Astrocyte (in vitro differentiated cells and primary cell): ENCODE measurements at regions not wholly inside any gene's neighbourhood (a gene's known extent, or its start where the extent isn't known, plus 50 kb on each side); places are given as distances from the start of the nearest gene placed in this dataset.
"Not testable (repeated sequence)": the region's sequence is repeated elsewhere in the genome, so short reads cannot be mapped to it uniquely, and the experiment has no call there.

ENCODE experiments used
- CTCF ChIP-seq: IDR thresholded peaks from 2 replicates; pipeline ENCODE4 v1.5.1; 2011; ENCODE audit warnings: low read depth, mild to moderate bottlenecking, inconsistent platforms, low read length, moderate library complexity; ENCODE audit not compliant: insufficient read depth
- EZH2 ChIP-seq: IDR thresholded peaks from 2 replicates; pipeline ENCODE4 v1.6.1; 2012; ENCODE audit warnings: mild to moderate bottlenecking, low read length, inconsistent platforms; ENCODE audit not compliant: insufficient read depth

- not testable (repeated sequence) for TF ChIP-seq CTCF, EZH2
Measured at GRCh38 chr5:177847914-177848313, 65.2 kb upstream of the FAM153A start.
